HG03135 (cell line): ENCODE measurements at regions not wholly inside any gene's neighbourhood (a gene's known extent, or its start where the extent isn't known, plus 50 kb on each side); places are given as distances from the start of the nearest gene placed in this dataset.

Experiments
- ATAC-seq: cut with Tn5 transposase; IDR thresholded peaks from one replicate; pipeline ENCODE4 v1.9.1; 2021; ENCODE audit warnings: mild to moderate bottlenecking, moderate library complexity; ENCODE audit not compliant: unreplicated experiment

DNA sequence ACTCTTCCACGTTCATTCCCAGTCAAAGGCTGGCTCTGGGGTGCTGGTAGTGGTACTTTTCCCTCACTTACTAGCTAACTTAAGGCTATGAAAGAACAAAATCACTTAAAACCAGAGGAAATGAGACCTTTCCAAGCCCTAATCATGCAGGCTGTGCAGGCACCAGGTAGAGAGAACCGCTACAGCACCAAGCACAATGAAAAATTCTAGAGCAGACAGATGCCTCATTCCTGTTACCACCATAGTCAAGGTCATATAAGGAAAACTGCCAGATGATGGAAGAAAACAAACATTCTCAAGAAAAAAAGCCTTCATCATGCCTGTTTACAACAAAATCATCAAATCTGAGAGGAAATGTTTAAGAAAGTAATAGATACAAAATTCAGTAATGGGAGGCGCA lies 374.4 kb upstream of the PDE4D start:
- ATAC-seq, result no peak

GRCh38 chr5:60263346-60263745 lies 369.8 kb upstream of the PDE4D start:
- ATAC-seq, result no peak

- no peak for ATAC-seq
Measured at GRCh38 chr5:60262576-60263295, 369.2 kb upstream of the PDE4D start.

- ATAC-seq, result no peak
Measured at GRCh38 chr5:60261732-60262131, 368.2 kb upstream of the PDE4D start.

- no peak for ATAC-seq
Measured at GRCh38 chr5:60260658-60261057, 367.1 kb upstream of the PDE4D start.

- ATAC-seq, result no peak
Measured at GRCh38 chr5:60259730-60260129, 366.2 kb upstream of the PDE4D start.

- ATAC-seq, result no peak
Measured at GRCh38 chr5:60257596-60258271, 364.2 kb upstream of the PDE4D start.

GRCh38 chr5:60256546-60256945 lies 363.0 kb upstream of the PDE4D start:
- no peak for ATAC-seq

DNA sequence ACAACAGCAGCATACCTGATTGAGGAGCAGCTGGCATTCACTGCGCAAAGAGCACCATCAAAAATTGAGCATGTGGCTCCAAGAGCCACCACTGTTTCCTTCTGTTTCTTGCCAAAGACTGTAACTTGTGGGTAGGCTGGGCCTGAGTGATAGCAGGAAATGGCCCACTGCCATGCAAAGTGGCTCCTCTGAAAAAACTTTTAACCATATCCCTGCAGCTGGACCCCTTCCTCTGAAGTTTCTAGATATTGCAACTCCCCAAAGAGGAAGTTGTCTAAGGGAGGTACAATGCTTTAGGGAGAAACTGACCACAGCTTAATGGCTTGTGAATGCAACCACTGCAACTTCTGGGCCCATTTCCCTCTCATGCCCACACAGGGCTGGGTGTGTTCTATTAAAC lies 355.4 kb upstream of the PDE4D start:
- ATAC-seq, result peak; percentile 96

- no peak for ATAC-seq
Measured at GRCh38 chr5:60243713-60244112, 350.2 kb upstream of the PDE4D start.

DNA sequence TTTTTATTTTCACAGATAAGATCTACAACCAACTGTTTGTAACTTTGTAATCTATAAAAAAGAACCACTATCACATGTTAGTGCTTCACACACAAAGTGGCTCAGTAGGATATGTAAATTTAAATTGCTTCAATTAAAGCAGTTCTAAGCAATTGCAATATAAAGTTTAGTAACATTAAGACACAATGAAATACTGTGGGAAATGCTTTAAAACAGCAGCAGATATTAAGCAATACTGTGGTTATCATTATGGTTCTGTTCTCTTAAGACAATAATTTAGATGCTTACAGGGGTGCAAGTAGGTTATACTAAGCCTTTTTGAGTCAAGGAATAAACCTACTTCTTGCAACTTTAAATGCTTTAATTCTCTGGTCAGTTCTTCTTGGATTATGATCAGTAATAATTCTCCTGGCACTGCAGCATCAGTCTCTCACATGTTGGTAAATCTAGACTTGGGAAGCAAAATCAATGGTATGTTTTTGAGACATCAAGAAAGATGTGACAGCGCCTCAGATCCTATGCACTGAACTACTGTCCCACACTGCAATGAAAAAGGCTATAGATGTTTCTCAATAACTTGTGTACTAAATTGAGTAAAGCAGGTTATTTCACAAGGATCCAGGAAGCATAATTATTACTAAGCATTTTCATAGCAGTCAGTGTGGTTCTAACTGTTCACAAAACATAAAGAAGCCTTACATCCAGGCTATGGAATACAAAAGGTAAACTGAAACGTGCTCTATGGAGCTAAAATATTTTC lies 338.7 kb upstream of the PDE4D start:
- ATAC-seq, result no peak

GRCh38 chr5:60230456-60230855 lies 336.9 kb upstream of the PDE4D start:
- no peak for ATAC-seq

DNA sequence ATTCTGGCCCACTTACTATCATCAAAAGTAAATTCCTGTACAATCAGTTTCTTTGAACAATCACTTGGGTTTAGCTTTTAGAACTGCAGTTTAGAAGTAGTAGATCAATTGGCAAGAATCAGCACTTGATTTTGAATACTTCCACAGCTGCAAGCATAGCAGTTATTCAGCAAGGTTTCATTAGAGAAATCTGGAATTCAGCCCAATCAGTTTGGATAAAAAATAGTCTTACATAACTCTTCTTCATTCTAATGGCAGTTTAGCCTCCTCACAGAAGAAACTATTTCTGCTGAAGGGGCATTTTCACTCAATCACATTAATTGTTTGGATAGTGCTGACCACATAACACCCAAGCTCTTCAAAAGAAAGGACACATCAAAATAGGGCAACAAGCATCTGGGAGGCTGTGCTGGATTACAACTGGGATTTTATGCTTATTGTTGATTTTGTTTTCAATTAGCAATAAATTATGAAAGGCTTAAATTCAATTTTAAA lies 336.2 kb upstream of the PDE4D start:
- ATAC-seq, result no peak

DNA sequence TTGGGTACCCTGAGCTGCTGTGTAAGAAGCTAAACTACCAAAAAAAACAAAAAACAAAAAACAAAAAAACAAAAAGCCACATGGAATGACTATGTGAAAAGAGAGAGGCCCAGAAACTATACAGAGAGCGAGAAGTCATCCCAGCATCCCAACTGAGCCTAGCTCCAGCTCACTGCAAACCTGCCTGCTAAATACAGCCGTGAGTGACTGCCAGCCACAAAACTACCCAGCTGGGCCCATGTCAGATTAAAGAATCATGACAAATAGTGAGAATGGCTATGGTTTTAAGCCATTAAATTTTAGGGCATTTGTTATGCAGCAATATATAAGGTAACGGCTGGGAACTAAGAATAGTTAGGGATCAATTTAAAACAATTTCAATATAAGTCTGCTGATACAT lies 335.1 kb upstream of the PDE4D start:
- ATAC-seq, result no peak

- ATAC-seq, result no peak
Measured at GRCh38 chr5:60226128-60226527, 332.6 kb upstream of the PDE4D start.

DNA sequence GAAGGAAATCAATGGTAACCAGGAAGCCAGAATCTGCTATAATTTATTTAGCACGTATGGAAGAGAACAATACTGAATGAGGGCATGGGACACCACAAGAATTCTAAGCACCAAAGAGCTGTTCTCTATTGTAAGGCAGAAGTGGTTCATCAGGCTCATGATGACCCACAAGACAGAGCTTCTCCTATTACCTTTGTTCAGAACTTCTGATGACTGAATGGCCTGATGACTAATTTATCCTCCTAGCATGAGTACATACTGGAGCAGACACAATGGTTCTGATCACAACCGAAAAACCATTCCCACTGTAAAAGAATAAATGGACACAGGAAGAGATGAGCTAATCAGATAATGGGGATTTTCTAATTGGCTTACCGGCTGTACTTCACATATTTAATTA lies 329.8 kb upstream of the PDE4D start:
- ATAC-seq, result no peak

- ATAC-seq, result no peak
Measured at GRCh38 chr5:60219921-60220320, 326.4 kb upstream of the PDE4D start.

- ATAC-seq, result no peak
Measured at GRCh38 chr5:60210810-60211209, 317.3 kb upstream of the PDE4D start.

DNA sequence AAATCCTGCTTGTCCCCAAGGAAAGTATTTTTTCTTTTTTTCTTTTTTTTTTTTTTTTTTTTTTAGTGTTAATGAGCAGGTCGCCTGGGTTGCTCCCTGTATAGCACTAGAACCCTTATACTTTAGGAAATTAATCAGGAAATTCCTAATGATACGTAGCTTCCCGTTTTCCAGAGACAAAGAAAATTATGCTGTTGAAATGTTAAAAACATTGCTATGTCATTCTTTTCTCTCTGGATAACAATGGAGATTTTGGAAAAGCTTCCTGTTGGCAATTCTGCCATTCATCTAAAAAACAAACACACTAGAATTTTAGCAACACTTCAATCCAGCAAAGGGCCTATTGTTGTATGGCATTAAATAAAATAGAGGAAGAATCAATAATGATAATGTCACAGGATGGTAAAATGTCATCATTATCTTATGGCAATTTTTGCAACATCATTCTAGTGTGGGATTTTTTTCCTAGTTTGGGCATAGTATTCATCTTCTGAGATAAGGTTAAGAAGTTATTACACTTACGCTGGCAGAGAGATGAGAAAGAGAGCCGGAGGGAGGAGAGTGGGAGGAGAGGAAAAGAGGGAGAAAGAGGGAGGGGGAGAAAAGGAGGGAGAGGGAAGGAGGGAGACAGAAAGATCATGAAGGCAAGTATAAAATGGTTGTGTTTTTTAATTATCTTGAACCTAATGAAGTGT lies 315.8 kb upstream of the PDE4D start:
- ATAC-seq, result no peak

GRCh38 chr5:60208716-60209115 lies 315.2 kb upstream of the PDE4D start:
- no peak for ATAC-seq

DNA sequence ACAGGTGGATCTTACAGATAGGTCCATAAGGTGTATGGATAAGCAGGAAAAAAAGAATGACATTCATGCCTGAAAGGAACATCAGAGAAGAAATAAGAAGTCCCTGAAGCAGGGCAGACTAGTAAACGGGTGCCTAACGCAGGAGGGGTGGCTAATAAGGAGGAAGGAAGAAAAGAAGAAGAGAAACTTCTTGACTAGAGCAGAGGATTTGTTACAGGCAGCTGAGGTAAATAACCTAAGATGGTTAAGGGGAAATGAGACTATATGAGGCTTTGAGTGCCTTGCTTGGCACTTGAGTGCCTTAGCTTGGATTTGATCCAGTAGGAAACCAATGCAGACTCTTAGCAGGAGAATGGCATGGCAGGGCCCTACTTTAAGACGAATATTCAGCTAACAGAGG lies 313.5 kb upstream of the PDE4D start:
- ATAC-seq, result peak; percentile 76
